ENCODE measurements at regions not wholly inside any gene's neighbourhood (a gene's known extent, or its start where the extent isn't known, plus 50 kb on each side); places are given as distances from the start of the nearest gene placed in this dataset.
A peak's percentile ranks its signal among the peaks of the same experiment; 100 is the strongest.

GRCh38 chr13:33373624-33374023 lies 88.1 kb upstream of the STARD13 start:
- H3K27ac ChIP-seq = no peak overlapping the region
- in situ Hi-C loops (cut with HindIII; ENCODE audit: low pct_ligation_motif_present, low sequenced_read_pairs) = no loop called here

GRCh38 chr13:33375421-33375820 lies 89.9 kb upstream of the STARD13 start:
- Histone ChIP-seq H3K27me3 (replicated peaks) (no peaks in the 10 kb centered on the region), H3K36me3 (replicated peaks) (no peaks in the 10 kb centered on the region), H3K27ac (no peak overlapping the region), H3K4me3 (ENCODE audit: low read depth, low read length) (no peak overlapping the region)
- in situ Hi-C loops (cut with HindIII; ENCODE audit: low pct_ligation_motif_present, low sequenced_read_pairs) = no loop called here
- TF ChIP-seq CTCF (IDR thresholded peaks at IDR 0.05; ENCODE audit: low read depth, low read length, missing control alignments) = no peak
- no peak for DNase-seq

More at GRCh38 chr13:33373624-33374023, 88.1 kb upstream of the STARD13 start:
- peak; percentile 13 for TF ChIP-seq CTCF (IDR thresholded peaks at IDR 0.05; ENCODE audit: low read depth, low read length, missing control alignments)
- Histone ChIP-seq H3K27me3 (replicated peaks) (no peaks in the 10 kb centered on the region), H3K36me3 (replicated peaks) (no peaks in the 10 kb centered on the region), H3K4me3 (ENCODE audit: low read depth, low read length) (no peak overlapping the region)
- no peak for DNase-seq

GRCh38 chr13:33376212-33376611 lies 90.7 kb upstream of the STARD13 start:
- no peaks in the 10 kb centered on the region for H3K27me3 ChIP-seq (replicated peaks)
- TF ChIP-seq CTCF (IDR thresholded peaks at IDR 0.05; ENCODE audit: low read depth, low read length, missing control alignments) = no peak
- in situ Hi-C loops (cut with HindIII; ENCODE audit: low pct_ligation_motif_present, low sequenced_read_pairs) = no loop called here

GRCh38 chr13:33377411-33377810 lies 91.9 kb upstream of the STARD13 start:
- Histone ChIP-seq H3K27me3 (replicated peaks) (no peaks in the 10 kb centered on the region), H3K4me3 (ENCODE audit: low read depth, low read length) (no peak overlapping the region), H3K27ac (no peak overlapping the region), H3K36me3 (replicated peaks) (no peaks in the 10 kb centered on the region)
- TF ChIP-seq CTCF (IDR thresholded peaks at IDR 0.05; ENCODE audit: low read depth, low read length, missing control alignments) = no peak
- DNase-seq = no peak
- in situ Hi-C loops (cut with HindIII; ENCODE audit: low pct_ligation_motif_present, low sequenced_read_pairs) = no loop called here

More at GRCh38 chr13:33376212-33376611, 90.7 kb upstream of the STARD13 start:
- no peaks in the 10 kb centered on the region for H3K36me3 ChIP-seq (replicated peaks)
- H3K27ac ChIP-seq = no peak overlapping the region
- no peak overlapping the region for H3K4me3 ChIP-seq (ENCODE audit: low read depth, low read length)
- no peak for DNase-seq

GRCh38 chr13:33377825-33378224 lies 92.3 kb upstream of the STARD13 start:
- no peak for TF ChIP-seq CTCF (IDR thresholded peaks at IDR 0.05; ENCODE audit: low read depth, low read length, missing control alignments)
- Histone ChIP-seq H3K27me3 (replicated peaks) (no peaks in the 10 kb centered on the region), H3K27ac (no peak overlapping the region), H3K4me3 (ENCODE audit: low read depth, low read length) (no peak overlapping the region), H3K36me3 (replicated peaks) (no peaks in the 10 kb centered on the region)
- in situ Hi-C loops (cut with HindIII; ENCODE audit: low pct_ligation_motif_present, low sequenced_read_pairs) = no loop called here
- no peak for DNase-seq

- no peak for TF ChIP-seq CTCF (IDR thresholded peaks at IDR 0.05; ENCODE audit: low read depth, low read length, missing control alignments)
- Histone ChIP-seq H3K36me3 (replicated peaks) (no peaks in the 10 kb centered on the region), H3K27ac (no peak overlapping the region), H3K27me3 (replicated peaks) (no peaks in the 10 kb centered on the region), H3K4me3 (ENCODE audit: low read depth, low read length) (no peak overlapping the region)
- in situ Hi-C loops (cut with HindIII; ENCODE audit: low pct_ligation_motif_present, low sequenced_read_pairs) = no loop called here
- DNase-seq = no peak
These were observed 94.1 kb upstream of the STARD13 start for GRCh38 chr13:33379608-33380007.
